H1 (cell line): ENCODE measurements at regions not wholly inside any gene's neighbourhood (a gene's known extent, or its start where the extent isn't known, plus 50 kb on each side); places are given as distances from the start of the nearest gene placed in this dataset.

ENCODE experiments used
- CTCF ChIA-PET: fragments of 300-600 bp; sonication (Branson Sonifier 250); formaldehyde crosslinking; loops from one replicate; lab custom pipeline; 2021; ENCODE audit not compliant: partially characterized antibody; lab: Charles Lee
- POLR2A ChIA-PET: fragments of 300-600 bp; sonication (Branson Sonifier 250); formaldehyde crosslinking; loops from one replicate; lab custom pipeline; 2021; ENCODE audit warnings: inconsistent platforms; ENCODE audit not compliant: partially characterized antibody; lab: Charles Lee
- DNase-seq, 2 experiments: peaks; one replicate each; pipeline versions ENCODE4 v3.0.0 to v3.0.0-alpha.2; 2010 to 2022; ENCODE audit warnings: low spot score in 2 of 2, low read depth in 1 of 2, mixed read lengths in 1 of 2
- FAIRE-seq: peaks from 2 replicates; lab custom pipeline; 2011; peaks lifted over from hg19 to GRCh38; lab: Jason Lieb, UNC
- H2AFZ ChIP-seq: 2 replicates; pipeline ENCODE4 v1.8.1; 2012; ENCODE audit warnings: low read length, inconsistent platforms
- H2AK5ac ChIP-seq: 2 replicates; pipeline ENCODE4 v1.6.1; 2013; ENCODE audit warnings: low read depth, low read length
- H2BK120ac ChIP-seq: replicated peaks from 2 replicates; pipeline ENCODE3; 2013; ENCODE audit warnings: low read depth, low read length, inconsistent platforms
- H2BK12ac ChIP-seq: 2 replicates; pipeline ENCODE4 v1.6.1; 2013; ENCODE audit warnings: low read depth, low read length
- H2BK15ac ChIP-seq: 2 replicates; pipeline ENCODE4 v1.6.1; 2013; ENCODE audit warnings: low read length
- H2BK20ac ChIP-seq: 2 replicates; pipeline ENCODE4 v1.6.1; 2013; ENCODE audit warnings: low read length
- H2BK5ac ChIP-seq: 2 replicates; pipeline ENCODE4 v1.6.1; 2013; ENCODE audit warnings: low read depth, low read length
- H3K14ac ChIP-seq: 2 replicates; pipeline ENCODE4 v1.6.1; 2013; ENCODE audit warnings: inconsistent platforms; ENCODE audit not compliant: insufficient read length
- H3K18ac ChIP-seq: 2 replicates; pipeline ENCODE4 v1.6.1; 2013; ENCODE audit warnings: low read length; ENCODE audit errors: extremely low read depth
- H3K23ac ChIP-seq: 2 replicates; pipeline ENCODE4 v1.6.1; 2013; ENCODE audit warnings: inconsistent platforms; ENCODE audit not compliant: insufficient read length
- H3K23me2 ChIP-seq: 2 replicates; pipeline ENCODE4 v1.6.1; 2013; ENCODE audit warnings: low read depth, low read length
- H3K27ac ChIP-seq: 2 replicates; pipeline ENCODE4 v1.6.1; 2011; ENCODE audit warnings: low read depth, low read length, inconsistent platforms
- H3K27me3 ChIP-seq, 4 experiments: replicated peaks in 1 of 4; 1 replicate in 1 of 4; 2 replicates in 3 of 4; pipeline versions ENCODE4 v1.6.1 to v1.8.1; 2011 to 2013; ENCODE audit warnings: low read length in 3 of 4, mild to moderate bottlenecking in 3 of 4, inconsistent platforms in 2 of 4, mixed read lengths in 2 of 4, moderate library complexity in 1 of 4; ENCODE audit not compliant: control insufficient read depth in 3 of 4, insufficient read depth in 3 of 4; ENCODE audit errors: extremely low read depth in 1 of 4
- H3K36me3 ChIP-seq, 4 experiments: 2 replicates each; pipeline versions ENCODE4 v1.6.1 to v1.8.1; 2011 to 2013; ENCODE audit warnings: mild to moderate bottlenecking in 4 of 4, low read length in 3 of 4, moderate library complexity in 2 of 4, control low read depth in 1 of 4, inconsistent platforms in 1 of 4; ENCODE audit not compliant: insufficient read depth in 4 of 4, control insufficient read depth in 2 of 4
- H3K4ac ChIP-seq: replicated peaks from 2 replicates; pipeline ENCODE3; 2013; ENCODE audit warnings: low read length, low read depth, mixed read lengths, inconsistent platforms; ENCODE audit not compliant: insufficient read length
- H3K4me1 ChIP-seq, 4 experiments: replicated peaks in 1 of 4; 1 replicate in 1 of 4; 2 replicates in 3 of 4; pipeline versions ENCODE4 v1.6.1 to v1.8.1; 2011 to 2013; ENCODE audit warnings: low read length in 3 of 4, inconsistent platforms in 2 of 4, mixed read lengths in 1 of 4; ENCODE audit not compliant: insufficient read depth in 4 of 4, control insufficient read depth in 3 of 4
- H3K4me2 ChIP-seq, 2 experiments: 2 replicates each; pipeline versions ENCODE4 v1.6.1 to v1.8.1; 2011 to 2013; ENCODE audit warnings: low read depth in 2 of 2, low read length in 2 of 2, control low read depth in 1 of 2, inconsistent platforms in 1 of 2, mild to moderate bottlenecking in 1 of 2; ENCODE audit not compliant: insufficient read depth in 1 of 2
- H3K4me3 ChIP-seq, 4 experiments: fragments of 200-600, 300-600 bp in 1 of 4; sonication (generic), shearing (Covaris generic), sonication (Bioruptor Twin) in 1 of 4; 2 replicates each; pipeline versions ENCODE4 v1.5.1 to v1.8.1; 2011 to 2016; ENCODE audit warnings: low read length in 4 of 4, low read depth in 3 of 4, control low read depth in 2 of 4, inconsistent platforms in 2 of 4, mild to moderate bottlenecking in 2 of 4, mixed read lengths in 1 of 4, moderate library complexity in 1 of 4; ENCODE audit not compliant: insufficient read depth in 2 of 4; ENCODE audit errors: extremely low read depth in 1 of 4
- H3K56ac ChIP-seq: replicated peaks from 2 replicates; pipeline ENCODE3; 2013; ENCODE audit warnings: low read depth, mild to moderate bottlenecking, mixed read lengths, low read length, inconsistent platforms; ENCODE audit not compliant: insufficient read length
- H3K79me1 ChIP-seq: 2 replicates; pipeline ENCODE4 v1.6.1; 2013; ENCODE audit warnings: low read depth, low read length, control low read depth
- H3K79me2 ChIP-seq, 2 experiments: 2 replicates each; pipeline versions ENCODE4 v1.6.1 to v1.8.1; 2012 to 2013; ENCODE audit warnings: low read length in 2 of 2, mild to moderate bottlenecking in 2 of 2, inconsistent platforms in 1 of 2; ENCODE audit not compliant: insufficient read depth in 2 of 2, control insufficient read depth in 1 of 2
- H3K9ac ChIP-seq, 4 experiments: replicated peaks in 1 of 4; 1 replicate in 1 of 4; 2 replicates in 3 of 4; pipeline versions ENCODE4 v1.6.1 to v1.8.1; 2011 to 2013; ENCODE audit warnings: low read depth in 3 of 4, low read length in 3 of 4, control low read depth in 2 of 4, mild to moderate bottlenecking in 2 of 4, moderate library complexity in 2 of 4, inconsistent platforms in 1 of 4; ENCODE audit errors: extremely low read depth in 1 of 4
- H3K9me3 ChIP-seq, 2 experiments: 2 replicates each; pipeline versions ENCODE4 v1.6.1 to v1.8.1; 2012 to 2013; ENCODE audit warnings: mild to moderate bottlenecking in 2 of 2, moderate library complexity in 2 of 2, control low read depth in 1 of 2, inconsistent platforms in 1 of 2, low read depth in 1 of 2, low read length in 1 of 2, mixed read lengths in 1 of 2; ENCODE audit not compliant: insufficient read depth in 2 of 2
- H4K20me1 ChIP-seq, 2 experiments: replicated peaks in 1 of 2; 2 replicates each; pipeline versions ENCODE3 to v1.8.1; 2011 to 2013; ENCODE audit warnings: inconsistent platforms in 2 of 2, low read length in 2 of 2, mild to moderate bottlenecking in 1 of 2; ENCODE audit not compliant: insufficient read depth in 2 of 2, control insufficient read depth in 1 of 2
- H4K5ac ChIP-seq: 2 replicates; pipeline ENCODE4 v1.6.1; 2013; ENCODE audit warnings: low read length, low read depth, mixed read lengths, inconsistent platforms; ENCODE audit not compliant: insufficient read length
- H4K8ac ChIP-seq: 2 replicates; pipeline ENCODE4 v1.8.0; 2013; ENCODE audit warnings: mild to moderate bottlenecking, moderate library complexity, low read length, inconsistent platforms; ENCODE audit not compliant: insufficient read depth; ENCODE audit errors: extremely low read depth
- H4K91ac ChIP-seq: replicated peaks from 2 replicates; pipeline ENCODE3; 2013; ENCODE audit warnings: low read length, mixed read lengths, inconsistent platforms; ENCODE audit not compliant: insufficient read length
- CBX5 ChIP-seq: fragments of 300-800, 300-1000 bp; sonication (generic); IDR thresholded peaks from 2 replicates; pipeline ENCODE4 v1.7.1; 2016; ENCODE audit warnings: antibody characterized with exemption, low read length, low read depth
- CHD2 ChIP-seq: IDR thresholded peaks from 2 replicates; pipeline ENCODE4 v1.6.1; 2012; ENCODE audit warnings: low read length, improper control_type of control experiment
- CREB1 ChIP-seq: IDR thresholded peaks from 2 replicates; pipeline ENCODE4 v1.6.1; 2012; ENCODE audit warnings: inconsistent platforms
- GTF2F1 ChIP-seq: IDR thresholded peaks from 2 replicates; pipeline ENCODE4 v1.6.1; 2012; ENCODE audit warnings: low read depth, low read length, improper control_type of control experiment, borderline replicate concordance
- POLR2A ChIP-seq, 2 experiments: IDR thresholded peaks; 1 replicate in 1 of 2; 2 replicates in 1 of 2; pipeline ENCODE4 v1.6.1; 2011; ENCODE audit warnings: low read depth in 2 of 2, low read length in 2 of 2, mild to moderate bottlenecking in 2 of 2; ENCODE audit errors: control extremely low read depth in 1 of 2
- RFX5 ChIP-seq: IDR thresholded peaks from 2 replicates; pipeline ENCODE4 v1.6.1; 2011; ENCODE audit warnings: low read depth, low read length, improper control_type of control experiment, borderline replicate concordance
- SAP30 ChIP-seq: fragments of 300-600 bp; sonication (generic); IDR thresholded peaks from 2 replicates; pipeline ENCODE4 v1.7.1; 2012; ENCODE audit warnings: low read length, moderate library complexity, mild to moderate bottlenecking, inconsistent platforms; ENCODE audit not compliant: insufficient read depth, insufficient replicate concordance
- SIN3A ChIP-seq, 2 experiments: IDR thresholded peaks in 1 of 2; conservative IDR thresholded peaks in 1 of 2; 2 replicates each; pipeline ENCODE4 v1.6.1; 2011 to 2012; ENCODE audit warnings: low read length in 2 of 2, improper control_type of control experiment in 1 of 2, low read depth in 1 of 2, mild to moderate bottlenecking in 1 of 2
- SIX5 ChIP-seq: IDR thresholded peaks from 2 replicates; pipeline ENCODE4 v1.6.1; 2011; ENCODE audit warnings: mild to moderate bottlenecking, low read depth, low read length
- WGBS, 2 experiments: shearing (Covaris generic) in 1 of 2; methylation state at CpG; one replicate each; pipeline versions ENCODE4 v1.1.6 to v1.1.7; 2013 to 2015; ENCODE audit warnings: low lambda C conversion rate in 2 of 2, mixed read lengths in 2 of 2, inconsistent platforms in 1 of 2, low coverage in 1 of 2, missing lambda C conversion rate in 1 of 2; ENCODE audit not compliant: insufficient replicate concordance in 2 of 2, insufficient coverage in 1 of 2, insufficient read length in 1 of 2; ENCODE audit errors: extremely low coverage in 1 of 2, missing lambda C conversion rate in 1 of 2; 5-methylcytosine and 5-hydroxymethylcytosine counted together
- TF ChIP-seq, protein P1 (sequence below): IDR thresholded peaks from 2 replicates; pipeline ENCODE4 v1.6.1; 2012; ENCODE audit warnings: inconsistent platforms

GRCh38 chr6:100163035-100163434, 169.0 kb upstream of the MCHR2 start:
- no peak overlapping the region for H3K18ac ChIP-seq
- H3K4me2 ChIP-seq = peak overlapping the region; percentile 16 to 39; a peak in 2 of 4 replicates
- POLR2A ChIA-PET = interaction anchor here (1.8 kb wide), 1 partner anchor 10 kb away, joined by 4 read pairs; no protein-coding TSS in a partner anchor
- no peak overlapping the region for H2BK20ac ChIP-seq
- WGBS, 2 experiments = 5% methylated on average over 5 of the region's 5 CpGs; no CpG with 5 or more reads in 1 of the 2 experiments
- H3K23me2 ChIP-seq = no peaks in the 10 kb centered on the region
- no peak overlapping the region for H2AFZ ChIP-seq
- no peaks in the 10 kb centered on the region for H3K79me1 ChIP-seq
- peak overlapping the region in 1 of 4 experiments; percentile 20; a peak in 1 of 8 replicates for H3K4me3 ChIP-seq
- no peak overlapping the region for H3K4ac ChIP-seq
- H2BK5ac ChIP-seq = no peak overlapping the region
- no peak overlapping the region for H4K91ac ChIP-seq
- no peak overlapping the region for H2AK5ac ChIP-seq
- H4K5ac ChIP-seq = no peak overlapping the region
- H3K36me3 ChIP-seq = no peaks in the 10 kb centered on the region
- peaks cover 0 to 7% (median 2%) of the 10 kb centered on the region in 4 experiments; a peak in 2 of 7 replicates for H3K27me3 ChIP-seq
- DNase-seq = no peak
- no peak overlapping the region for H3K56ac ChIP-seq
- H4K8ac ChIP-seq = no peak overlapping the region
- no peaks in the 10 kb centered on the region for H3K9me3 ChIP-seq
- H3K4me1 ChIP-seq = peaks cover 5 to 25% (median 17%) of the 10 kb centered on the region in 4 experiments
- H3K23ac ChIP-seq = no peak overlapping the region
- H2BK120ac ChIP-seq = no peak overlapping the region
- H4K20me1 ChIP-seq = no peaks in the 10 kb centered on the region
- no peak overlapping the region for H3K14ac ChIP-seq
- no peak overlapping the region for H3K27ac ChIP-seq
- H3K79me2 ChIP-seq = no peaks in the 10 kb centered on the region
- H2BK12ac ChIP-seq = no peak overlapping the region; the same call in 1 of the 2 replicates
- peak; percentile 85 for FAIRE-seq
- CTCF ChIA-PET = interaction anchor here (0.6 to 1.5 kb wide), 6 partner anchors 14 to 431 kb away, joined by 3 to 4 read pairs (median 4); no protein-coding TSS in a partner anchor
- H2BK15ac ChIP-seq = no peak overlapping the region
- no peak overlapping the region for H3K9ac ChIP-seq
- TF ChIP-seq RFX5 (no peak), CREB1 (no peak), CHD2 (no peak), GTF2F1 (no peak), CBX5 (no peak), SIN3A (conservative IDR thresholded peaks at IDR 0.05 in 1 of 2, IDR thresholded peaks at IDR 0.05 in 1 of 2; ENCODE audit: low read depth in 1 of 2, low read length in 2 of 2) (peak; percentile 93 to 96), SIX5 (no peak), POLR2A (IDR thresholded peaks at IDR 0.05; ENCODE audit: control extremely low read depth in 1 of 2, low read depth in 2 of 2, low read length in 2 of 2) (no peak), SAP30 (no peak)
- TF ChIP-seq, protein P1, sequence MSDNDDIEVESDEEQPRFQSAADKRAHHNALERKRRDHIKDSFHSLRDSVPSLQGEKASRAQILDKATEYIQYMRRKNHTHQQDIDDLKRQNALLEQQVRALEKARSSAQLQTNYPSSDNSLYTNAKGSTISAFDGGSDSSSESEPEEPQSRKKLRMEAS = no peak
